GM12865 (cell line): ENCODE measurements at regions not wholly inside any gene's neighbourhood (a gene's known extent, or its start where the extent isn't known, plus 50 kb on each side); places are given as distances from the start of the nearest gene placed in this dataset.
"Not testable (repeated sequence)": the region's sequence is repeated elsewhere in the genome, so short reads cannot be mapped to it uniquely, and the experiment has no call there.

Experiments
- DNase-seq: peaks from one replicate; pipeline ENCODE4 v3.0.0; 2010; ENCODE audit warnings: low read depth
- H3K4me3 ChIP-seq: 2 replicates; pipeline ENCODE4 v1.5.1; 2011; ENCODE audit warnings: mild to moderate bottlenecking, low read depth, low read length, control low read depth
- TF ChIP-seq, protein P1 (sequence below): IDR thresholded peaks from 2 replicates; pipeline ENCODE4 v1.5.1; 2011; ENCODE audit warnings: low read length, control low read depth, low read depth, inconsistent platforms; ENCODE audit not compliant: insufficient read depth; ENCODE audit errors: missing control alignments

- TF ChIP-seq, protein P1, sequence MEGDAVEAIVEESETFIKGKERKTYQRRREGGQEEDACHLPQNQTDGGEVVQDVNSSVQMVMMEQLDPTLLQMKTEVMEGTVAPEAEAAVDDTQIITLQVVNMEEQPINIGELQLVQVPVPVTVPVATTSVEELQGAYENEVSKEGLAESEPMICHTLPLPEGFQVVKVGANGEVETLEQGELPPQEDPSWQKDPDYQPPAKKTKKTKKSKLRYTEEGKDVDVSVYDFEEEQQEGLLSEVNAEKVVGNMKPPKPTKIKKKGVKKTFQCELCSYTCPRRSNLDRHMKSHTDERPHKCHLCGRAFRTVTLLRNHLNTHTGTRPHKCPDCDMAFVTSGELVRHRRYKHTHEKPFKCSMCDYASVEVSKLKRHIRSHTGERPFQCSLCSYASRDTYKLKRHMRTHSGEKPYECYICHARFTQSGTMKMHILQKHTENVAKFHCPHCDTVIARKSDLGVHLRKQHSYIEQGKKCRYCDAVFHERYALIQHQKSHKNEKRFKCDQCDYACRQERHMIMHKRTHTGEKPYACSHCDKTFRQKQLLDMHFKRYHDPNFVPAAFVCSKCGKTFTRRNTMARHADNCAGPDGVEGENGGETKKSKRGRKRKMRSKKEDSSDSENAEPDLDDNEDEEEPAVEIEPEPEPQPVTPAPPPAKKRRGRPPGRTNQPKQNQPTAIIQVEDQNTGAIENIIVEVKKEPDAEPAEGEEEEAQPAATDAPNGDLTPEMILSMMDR: no peak
- no peak overlapping the region for H3K4me3 ChIP-seq
- no peak for DNase-seq
Measured at GRCh38 chrX:150213481-150214030, 149.6 kb upstream of the MAMLD1 start.

- not testable (repeated sequence) for DNase-seq
Measured at GRCh38 chrX:150216000-150216399, 147.1 kb upstream of the MAMLD1 start.

DNA sequence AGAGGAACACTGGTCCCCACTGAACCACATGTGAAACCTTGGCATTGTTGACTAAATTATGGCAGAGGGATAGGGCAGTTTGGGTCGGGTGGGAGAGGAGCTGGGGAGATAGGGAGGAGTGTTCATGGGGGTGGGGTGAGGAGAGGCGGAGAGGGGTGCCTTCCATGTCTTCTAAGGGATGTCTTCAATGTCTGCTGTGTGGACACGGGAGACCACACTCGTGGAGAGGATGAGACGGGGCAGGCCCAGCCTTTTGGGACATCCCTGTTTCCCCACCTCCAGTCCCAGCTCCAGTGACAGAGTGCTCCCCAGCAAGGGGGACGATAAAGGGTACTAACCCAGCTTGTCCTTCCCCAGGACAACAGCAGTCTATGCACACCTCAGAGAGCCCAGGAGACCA lies 146.4 kb upstream of the MAMLD1 start:
- no peak overlapping the region for H3K4me3 ChIP-seq
- DNase-seq: no peak

More at GRCh38 chrX:150216000-150216399, 147.1 kb upstream of the MAMLD1 start:
- H3K4me3 ChIP-seq: not testable (repeated sequence)

GRCh38 chrX:150217609-150218008 lies 145.5 kb upstream of the MAMLD1 start:
- no peak overlapping the region for H3K4me3 ChIP-seq
- TF ChIP-seq, protein P1: no peak
- DNase-seq: no peak

More for the DNA sequence above, 146.4 kb upstream of the MAMLD1 start:
- TF ChIP-seq, protein P1: no peak

- peak; percentile 20 for DNase-seq
- TF ChIP-seq, protein P1: no peak
- H3K4me3 ChIP-seq: no peak overlapping the region
Measured at GRCh38 chrX:150219374-150220185, 143.5 kb upstream of the MAMLD1 start.

GRCh38 chrX:150223176-150224015 lies 139.7 kb upstream of the MAMLD1 start:
- no peak for DNase-seq
- no peak overlapping the region for H3K4me3 ChIP-seq
- TF ChIP-seq, protein P1: no peak

- no peak overlapping the region for H3K4me3 ChIP-seq
- DNase-seq: no peak
- TF ChIP-seq, protein P1: no peak
Measured at GRCh38 chrX:150224676-150225075, 138.4 kb upstream of the MAMLD1 start.
